ENCODE measurements at regions not wholly inside any gene's neighbourhood (a gene's known extent, or its start where the extent isn't known, plus 50 kb on each side); places are given as distances from the start of the nearest gene placed in this dataset.

- TF ChIP-seq CTCF (IDR thresholded peaks at IDR 0.05), result no peak
- TF ChIP-seq POLR2A (IDR thresholded peaks at IDR 0.05), result no peak
Observed at GRCh38 chr9:104980039-104980654, 52.2 kb upstream of the ABCA1 start.

Data from heart left ventricle (tissue), 13 donors.